GM23338 (cell line): ENCODE measurements at regions not wholly inside any gene's neighbourhood (a gene's known extent, or its start where the extent isn't known, plus 50 kb on each side); places are given as distances from the start of the nearest gene placed in this dataset.

ENCODE experiments used
- ATAC-seq: fragments of 200-7000 bp; cut with Tn5 transposase; 3 replicates; pipeline ENCODE4 v1.9.1; 2020
- DNase-seq: peaks from one replicate; pipeline ENCODE4 v3.0.0-alpha.2; 2015; ENCODE audit warnings: low spot score
- H2AFZ ChIP-seq: fragments of 200-600 bp; sonication (generic); 2 replicates; pipeline ENCODE4 v1.8.0; 2016; ENCODE audit warnings: antibody characterized with exemption, mild to moderate bottlenecking, moderate library complexity
- H3F3A ChIP-seq: fragments of 200-600 bp; sonication (generic); replicated peaks from 2 replicates; pipeline ENCODE4 v1.8.0; 2017; ENCODE audit warnings: antibody characterized with exemption, mixed run types, low read depth
- H3K27ac ChIP-seq: fragments of 200-600 bp; sonication (generic); 2 replicates; pipeline ENCODE4 v1.6.1; 2016; ENCODE audit warnings: low read depth
- H3K27me3 ChIP-seq: fragments of 200-600 bp; sonication (generic); 2 replicates; pipeline ENCODE4 v1.8.0; 2016; ENCODE audit warnings: mild to moderate bottlenecking, mixed run types, moderate library complexity; ENCODE audit not compliant: insufficient read depth
- H3K36me3 ChIP-seq: fragments of 200-600 bp; sonication (generic); 2 replicates; pipeline ENCODE4 v1.8.0; 2016; ENCODE audit warnings: mild to moderate bottlenecking; ENCODE audit not compliant: insufficient read depth
- H3K4me1 ChIP-seq: fragments of 200-600 bp; sonication (generic); 2 replicates; pipeline ENCODE4 v1.8.0; 2016; ENCODE audit warnings: mild to moderate bottlenecking, moderate library complexity; ENCODE audit not compliant: insufficient read depth
- H3K4me2 ChIP-seq: fragments of 200-600 bp; sonication (generic); 2 replicates; pipeline ENCODE4 v1.7.1; 2017; ENCODE audit warnings: mixed run types
- H3K4me3 ChIP-seq: fragments of 200-600 bp; sonication (generic); 2 replicates; pipeline ENCODE4 v1.6.1; 2016; ENCODE audit warnings: mixed run types
- H3K79me2 ChIP-seq: fragments of 200-600 bp; sonication (generic); replicated peaks from 2 replicates; pipeline ENCODE4 v1.8.0; 2017; ENCODE audit warnings: mild to moderate bottlenecking; ENCODE audit not compliant: insufficient read depth
- H3K9me2 ChIP-seq: fragments of 200-600 bp; sonication (generic); 2 replicates; pipeline ENCODE4 v1.8.0; 2017; ENCODE audit not compliant: insufficient read depth
- H4K20me1 ChIP-seq: fragments of 200-600 bp; sonication (generic); replicated peaks from 2 replicates; pipeline ENCODE4 v1.8.0; 2017; ENCODE audit warnings: mild to moderate bottlenecking; ENCODE audit not compliant: insufficient read depth
- H3K27ac Mint-ChIP-seq: 2 replicates; pipeline ENCODE4 v1.8.0; 2020; ENCODE audit warnings: inconsistent platforms, mild to moderate bottlenecking, moderate library complexity, mixed read lengths
- H3K27me3 Mint-ChIP-seq: 3 replicates; pipeline ENCODE4 v1.8.0; 2022; ENCODE audit warnings: low read depth, mild to moderate bottlenecking, moderate library complexity, mixed read lengths, inconsistent platforms; ENCODE audit not compliant: insufficient read depth, poor library complexity
- H3K36me3 Mint-ChIP-seq: 3 replicates; pipeline ENCODE4 v1.8.0; 2021; ENCODE audit warnings: low read depth, mild to moderate bottlenecking, inconsistent platforms, moderate library complexity, mixed read lengths
- H3K4me1 Mint-ChIP-seq: 3 replicates; pipeline ENCODE4 v1.8.0; 2020; ENCODE audit warnings: mild to moderate bottlenecking, inconsistent platforms, mixed read lengths
- H3K4me3 Mint-ChIP-seq: 3 replicates; pipeline ENCODE4 v1.8.0; 2021; ENCODE audit warnings: moderate library complexity, mild to moderate bottlenecking, inconsistent platforms, mixed read lengths
- H3K9me3 Mint-ChIP-seq: 3 replicates; pipeline ENCODE4 v1.8.0; 2020; ENCODE audit warnings: moderate library complexity, mild to moderate bottlenecking, inconsistent platforms, mixed read lengths
- EZH2 ChIP-seq: fragments of 200-600 bp; sonication (generic); IDR thresholded peaks from one replicate; pipeline ENCODE4 v1.8.0; 2017; ENCODE audit warnings: antibody characterized with exemption, mild to moderate bottlenecking, low read depth; ENCODE audit not compliant: unreplicated experiment
- JUNB ChIP-seq: IDR thresholded peaks from one replicate; pipeline ENCODE4 v1.6.1; 2016; ENCODE audit warnings: antibody characterized with exemption; ENCODE audit not compliant: unreplicated experiment
- NANOG ChIP-seq: IDR thresholded peaks from 2 replicates; pipeline ENCODE4 v1.6.1; 2016; ENCODE audit warnings: antibody characterized with exemption, borderline replicate concordance
- POLR2AphosphoS5 ChIP-seq: IDR thresholded peaks from 2 replicates; pipeline ENCODE4 v1.6.1; 2016; ENCODE audit warnings: antibody characterized with exemption, low read depth
- ZNF114 ChIP-seq: fragments of 250-450 bp; sonication (Bioruptor Pico); IDR thresholded peaks from 2 replicates; pipeline ENCODE4 v1.5.0; 2020; ENCODE audit warnings: mild to moderate bottlenecking, moderate library complexity
- ZNF331 ChIP-seq: fragments of 250-450 bp; sonication (Bioruptor Pico); IDR thresholded peaks from 2 replicates; pipeline ENCODE4 v1.5.0; 2020; ENCODE audit warnings: low read depth, mild to moderate bottlenecking, moderate library complexity
- TF ChIP-seq, protein P1 (sequence below): IDR thresholded peaks from one replicate; pipeline ENCODE4 v1.6.1; 2018; ENCODE audit warnings: antibody characterized with exemption; ENCODE audit not compliant: unreplicated experiment
- TF ChIP-seq, protein P2 (sequence below): IDR thresholded peaks from 2 replicates; pipeline ENCODE4 v1.6.1; 2016; ENCODE audit warnings: antibody characterized with exemption
- TF ChIP-seq, protein P3 (sequence below), 2 experiments: fragments of 200-600 bp in 1 of 2; sonication (generic) in 1 of 2; conservative IDR thresholded peaks; 2 replicates each; pipeline versions ENCODE4 v1.5.1 to v1.6.1; 2016 to 2017; ENCODE audit warnings: antibody characterized with exemption in 2 of 2, low read depth in 2 of 2, mild to moderate bottlenecking in 2 of 2, moderate library complexity in 1 of 2

DNA sequence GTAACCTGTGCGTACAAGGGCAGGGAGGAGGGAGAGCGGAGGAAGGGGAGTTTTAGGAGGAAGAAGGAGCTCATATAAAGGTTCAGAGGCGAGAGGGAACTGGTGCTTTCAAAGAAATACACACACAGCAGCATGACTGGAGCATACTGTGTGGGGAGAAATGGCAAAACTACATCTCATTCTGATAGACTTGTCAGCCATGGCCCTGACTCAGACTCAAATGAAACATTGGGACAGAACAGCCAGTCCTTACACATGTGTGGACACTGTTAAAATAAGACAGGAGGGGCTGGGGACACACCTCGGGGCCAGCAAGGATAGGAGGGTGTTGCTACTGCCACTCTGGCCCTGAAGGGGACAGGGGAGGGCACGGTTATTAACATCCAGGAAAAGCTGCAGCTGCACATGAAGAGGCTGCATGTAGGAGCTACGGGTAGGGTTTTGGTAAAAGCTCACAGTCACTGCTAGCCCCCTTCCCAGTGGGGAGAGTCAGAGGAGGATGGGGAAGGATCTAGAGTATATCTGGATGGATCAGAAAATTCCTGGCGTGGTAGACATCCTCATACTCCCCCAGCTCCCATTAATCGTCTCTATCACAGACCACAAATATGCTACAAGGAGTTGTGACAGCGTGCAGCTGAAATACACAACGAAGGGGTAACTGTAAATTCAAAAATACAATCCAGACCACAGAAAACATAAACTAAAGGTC, 110.5 kb downstream of the GATA6 start:
- H3K9me2 ChIP-seq: no peaks in the 10 kb centered on the region
- no peaks in the 10 kb centered on the region for H3K36me3 Mint-ChIP-seq
- H3K4me3 Mint-ChIP-seq: no peak overlapping the region
- H3K27me3 ChIP-seq: no peaks in the 10 kb centered on the region
- ATAC-seq (no peak), DNase-seq (no peak)
- no peaks in the 10 kb centered on the region for H3F3A ChIP-seq
- H3K4me3 ChIP-seq: no peak overlapping the region
- no peaks in the 10 kb centered on the region for H3K79me2 ChIP-seq
- H3K27ac Mint-ChIP-seq: no peak overlapping the region
- TF ChIP-seq, protein P1, sequence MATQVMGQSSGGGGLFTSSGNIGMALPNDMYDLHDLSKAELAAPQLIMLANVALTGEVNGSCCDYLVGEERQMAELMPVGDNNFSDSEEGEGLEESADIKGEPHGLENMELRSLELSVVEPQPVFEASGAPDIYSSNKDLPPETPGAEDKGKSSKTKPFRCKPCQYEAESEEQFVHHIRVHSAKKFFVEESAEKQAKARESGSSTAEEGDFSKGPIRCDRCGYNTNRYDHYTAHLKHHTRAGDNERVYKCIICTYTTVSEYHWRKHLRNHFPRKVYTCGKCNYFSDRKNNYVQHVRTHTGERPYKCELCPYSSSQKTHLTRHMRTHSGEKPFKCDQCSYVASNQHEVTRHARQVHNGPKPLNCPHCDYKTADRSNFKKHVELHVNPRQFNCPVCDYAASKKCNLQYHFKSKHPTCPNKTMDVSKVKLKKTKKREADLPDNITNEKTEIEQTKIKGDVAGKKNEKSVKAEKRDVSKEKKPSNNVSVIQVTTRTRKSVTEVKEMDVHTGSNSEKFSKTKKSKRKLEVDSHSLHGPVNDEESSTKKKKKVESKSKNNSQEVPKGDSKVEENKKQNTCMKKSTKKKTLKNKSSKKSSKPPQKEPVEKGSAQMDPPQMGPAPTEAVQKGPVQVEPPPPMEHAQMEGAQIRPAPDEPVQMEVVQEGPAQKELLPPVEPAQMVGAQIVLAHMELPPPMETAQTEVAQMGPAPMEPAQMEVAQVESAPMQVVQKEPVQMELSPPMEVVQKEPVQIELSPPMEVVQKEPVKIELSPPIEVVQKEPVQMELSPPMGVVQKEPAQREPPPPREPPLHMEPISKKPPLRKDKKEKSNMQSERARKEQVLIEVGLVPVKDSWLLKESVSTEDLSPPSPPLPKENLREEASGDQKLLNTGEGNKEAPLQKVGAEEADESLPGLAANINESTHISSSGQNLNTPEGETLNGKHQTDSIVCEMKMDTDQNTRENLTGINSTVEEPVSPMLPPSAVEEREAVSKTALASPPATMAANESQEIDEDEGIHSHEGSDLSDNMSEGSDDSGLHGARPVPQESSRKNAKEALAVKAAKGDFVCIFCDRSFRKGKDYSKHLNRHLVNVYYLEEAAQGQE: no peak
- TF ChIP-seq, protein P2, sequence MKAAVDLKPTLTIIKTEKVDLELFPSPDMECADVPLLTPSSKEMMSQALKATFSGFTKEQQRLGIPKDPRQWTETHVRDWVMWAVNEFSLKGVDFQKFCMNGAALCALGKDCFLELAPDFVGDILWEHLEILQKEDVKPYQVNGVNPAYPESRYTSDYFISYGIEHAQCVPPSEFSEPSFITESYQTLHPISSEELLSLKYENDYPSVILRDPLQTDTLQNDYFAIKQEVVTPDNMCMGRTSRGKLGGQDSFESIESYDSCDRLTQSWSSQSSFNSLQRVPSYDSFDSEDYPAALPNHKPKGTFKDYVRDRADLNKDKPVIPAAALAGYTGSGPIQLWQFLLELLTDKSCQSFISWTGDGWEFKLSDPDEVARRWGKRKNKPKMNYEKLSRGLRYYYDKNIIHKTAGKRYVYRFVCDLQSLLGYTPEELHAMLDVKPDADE: no peak
- TF ChIP-seq EZH2: no peak
- no peak for TF ChIP-seq JUNB
- TF ChIP-seq, protein P3, sequence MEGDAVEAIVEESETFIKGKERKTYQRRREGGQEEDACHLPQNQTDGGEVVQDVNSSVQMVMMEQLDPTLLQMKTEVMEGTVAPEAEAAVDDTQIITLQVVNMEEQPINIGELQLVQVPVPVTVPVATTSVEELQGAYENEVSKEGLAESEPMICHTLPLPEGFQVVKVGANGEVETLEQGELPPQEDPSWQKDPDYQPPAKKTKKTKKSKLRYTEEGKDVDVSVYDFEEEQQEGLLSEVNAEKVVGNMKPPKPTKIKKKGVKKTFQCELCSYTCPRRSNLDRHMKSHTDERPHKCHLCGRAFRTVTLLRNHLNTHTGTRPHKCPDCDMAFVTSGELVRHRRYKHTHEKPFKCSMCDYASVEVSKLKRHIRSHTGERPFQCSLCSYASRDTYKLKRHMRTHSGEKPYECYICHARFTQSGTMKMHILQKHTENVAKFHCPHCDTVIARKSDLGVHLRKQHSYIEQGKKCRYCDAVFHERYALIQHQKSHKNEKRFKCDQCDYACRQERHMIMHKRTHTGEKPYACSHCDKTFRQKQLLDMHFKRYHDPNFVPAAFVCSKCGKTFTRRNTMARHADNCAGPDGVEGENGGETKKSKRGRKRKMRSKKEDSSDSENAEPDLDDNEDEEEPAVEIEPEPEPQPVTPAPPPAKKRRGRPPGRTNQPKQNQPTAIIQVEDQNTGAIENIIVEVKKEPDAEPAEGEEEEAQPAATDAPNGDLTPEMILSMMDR (conservative IDR thresholded peaks at IDR 0.05; ENCODE audit: low read depth in 2 of 2): no peak
- TF ChIP-seq POLR2AphosphoS5: no peak
- no peak for TF ChIP-seq ZNF331 (CRISPR knock-in tag)
- TF ChIP-seq NANOG: no peak
- no peak for TF ChIP-seq ZNF114 (CRISPR knock-in tag)
- H3K4me2 ChIP-seq: no peak overlapping the region
- H3K4me1 ChIP-seq: no peaks in the 10 kb centered on the region
- no peaks in the 10 kb centered on the region for H3K36me3 ChIP-seq
- no peak overlapping the region for H2AFZ ChIP-seq
- no peaks in the 10 kb centered on the region for H4K20me1 ChIP-seq
- no peak overlapping the region for H3K27ac ChIP-seq
- peaks cover 2% of the 10 kb centered on the region for H3K27me3 Mint-ChIP-seq
- H3K4me1 Mint-ChIP-seq: peaks cover 4% of the 10 kb centered on the region; the same call in 2 of the 3 replicates
- no peaks in the 10 kb centered on the region for H3K9me3 Mint-ChIP-seq

DNA sequence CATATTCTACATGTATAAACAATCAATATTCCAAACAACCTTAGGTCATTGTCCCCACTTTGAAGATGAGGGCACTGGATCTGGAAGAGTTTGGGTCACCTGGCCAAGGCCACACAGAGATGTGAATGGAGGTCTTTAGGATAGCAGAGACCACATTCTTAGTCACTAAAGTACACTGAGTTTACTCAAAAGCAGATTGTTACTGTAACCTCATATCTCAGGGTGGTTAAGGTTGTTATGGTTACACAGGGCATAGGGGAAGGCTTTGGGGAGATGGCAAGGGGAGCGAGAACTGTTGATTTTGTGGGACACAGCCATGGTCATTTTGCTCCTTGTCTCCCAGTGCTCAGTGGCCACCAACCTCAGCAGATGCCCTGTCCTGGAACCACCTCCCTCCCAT, 109.4 kb downstream of the GATA6 start:
- H3K4me2 ChIP-seq: no peak overlapping the region
- H4K20me1 ChIP-seq: no peaks in the 10 kb centered on the region
- Mint-ChIP-seq H3K9me3 (no peaks in the 10 kb centered on the region), H3K4me3 (no peak overlapping the region), H3K36me3 (no peaks in the 10 kb centered on the region), H3K4me1 (peaks cover 4% of the 10 kb centered on the region; the same call in 2 of the 3 replicates), H3K27ac (no peak overlapping the region), H3K27me3 (peaks cover 6% of the 10 kb centered on the region)
- DNase-seq (no peak), ATAC-seq (no peak)
- H3K4me1 ChIP-seq: no peaks in the 10 kb centered on the region
- H3K36me3 ChIP-seq: no peaks in the 10 kb centered on the region
- H3F3A ChIP-seq: no peaks in the 10 kb centered on the region
- H2AFZ ChIP-seq: no peak overlapping the region
- no peak overlapping the region for H3K4me3 ChIP-seq
- no peaks in the 10 kb centered on the region for H3K9me2 ChIP-seq
- no peak overlapping the region for H3K27ac ChIP-seq
- no peaks in the 10 kb centered on the region for H3K79me2 ChIP-seq
- H3K27me3 ChIP-seq: no peaks in the 10 kb centered on the region
- TF ChIP-seq ZNF331 (CRISPR knock-in tag) (no peak), NANOG (no peak), EZH2 (no peak)
- TF ChIP-seq, protein P2: no peak
- TF ChIP-seq, protein P1: no peak
- TF ChIP-seq, protein P3 (conservative IDR thresholded peaks at IDR 0.05; ENCODE audit: low read depth in 2 of 2): no peak
